NCI-H1436 (cell line): ENCODE measurements at regions not wholly inside any gene's neighbourhood (a gene's known extent, or its start where the extent isn't known, plus 50 kb on each side); places are given as distances from the start of the nearest gene placed in this dataset.

Source experiments
- DNase-seq: peaks from one replicate; lab custom pipeline; 2025; lab: John Stamatoyannopoulos, UW

- no peak for DNase-seq
These were observed 89.4 kb upstream of the MTPN start for GRCh38 chr7:136066304-136067143.

GRCh38 chr7:136064627-136065237 is 87.6 kb upstream of the MTPN start:
- DNase-seq: no peak

- DNase-seq: no peak
These were observed 86.9 kb upstream of the MTPN start for GRCh38 chr7:136064081-136064480.

GRCh38 chr7:136063326-136063666 is 86.1 kb upstream of the MTPN start:
- no peak for DNase-seq

- DNase-seq: peak; percentile 73
These were observed 85.6 kb upstream of the MTPN start for GRCh38 chr7:136062625-136063325.

- DNase-seq: no peak
These were observed 84.3 kb upstream of the MTPN start for GRCh38 chr7:136061433-136061832.

- DNase-seq: no peak
These were observed 81.4 kb upstream of the MTPN start for GRCh38 chr7:136058546-136058945.

- no peak for DNase-seq
These were observed 80.3 kb upstream of the MTPN start for GRCh38 chr7:136057509-136057908.

GRCh38 chr7:136056651-136057231 is 79.6 kb upstream of the MTPN start:
- DNase-seq: no peak

- no peak for DNase-seq
These were observed 78.1 kb upstream of the MTPN start for GRCh38 chr7:136055266-136055665.

- no peak for DNase-seq
These were observed 76.7 kb upstream of the MTPN start for GRCh38 chr7:136053689-136054485.

- no peak for DNase-seq
These were observed 74.2 kb upstream of the MTPN start for GRCh38 chr7:136051203-136051928.

GRCh38 chr7:136050462-136050847 is 73.3 kb upstream of the MTPN start:
- no peak for DNase-seq

- DNase-seq: no peak
These were observed 72.8 kb upstream of the MTPN start for GRCh38 chr7:136049818-136050461.

GRCh38 chr7:136049117-136049516 is 72.0 kb upstream of the MTPN start:
- DNase-seq: no peak

GRCh38 chr7:136046548-136046947 is 69.4 kb upstream of the MTPN start:
- no peak for DNase-seq

- no peak for DNase-seq
These were observed 68.8 kb upstream of the MTPN start for GRCh38 chr7:136045992-136046391.

GRCh38 chr7:136045181-136045580 is 68.0 kb upstream of the MTPN start:
- no peak for DNase-seq

- DNase-seq: peak; percentile 40
These were observed 62.6 kb upstream of the MTPN start for GRCh38 chr7:136039577-136040345.

- DNase-seq: no peak
These were observed 59.2 kb upstream of the MTPN start for GRCh38 chr7:136036336-136036735.
